CD4-positive, alpha-beta T cell treated with Interleukin-2 at 100 ng/mL for 4 hours (primary cell): ENCODE measurements at regions not wholly inside any gene's neighbourhood (a gene's known extent, or its start where the extent isn't known, plus 50 kb on each side); places are given as distances from the start of the nearest gene placed in this dataset.
"Not testable (repeated sequence)": the region's sequence is repeated elsewhere in the genome, so short reads cannot be mapped to it uniquely, and the experiment has no call there.

Source experiments
- DNase-seq: peaks from one replicate; pipeline ENCODE4 v3.0.0-alpha.2; 2020; ENCODE audit warnings: low spot score

DNA sequence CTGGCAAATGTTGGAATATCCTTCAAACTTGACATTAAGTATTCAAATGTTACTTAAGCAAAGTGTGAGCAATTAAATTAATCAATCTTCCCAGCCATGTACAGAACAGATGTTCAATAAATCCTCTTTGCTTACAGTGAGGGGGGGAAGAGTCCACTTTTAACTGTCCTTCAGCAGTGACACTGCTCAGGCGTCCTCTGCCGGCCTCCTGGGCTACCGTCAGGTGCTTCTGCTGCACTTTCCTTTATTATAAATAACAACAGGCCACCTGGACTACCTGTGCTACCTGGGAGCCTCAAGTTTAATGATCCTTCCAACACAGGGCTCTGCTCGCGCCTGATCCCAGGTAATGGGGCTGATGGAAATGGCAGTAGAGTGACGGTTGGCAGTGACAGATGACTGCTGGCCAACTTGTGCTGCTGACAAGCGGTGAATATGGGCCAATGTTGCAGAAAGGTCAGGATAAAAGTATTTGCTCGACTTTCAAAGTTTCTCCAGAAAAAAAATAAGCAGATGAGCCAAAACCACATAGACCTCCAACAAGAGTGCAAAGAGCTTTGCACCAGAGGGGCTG is 460.0 kb upstream of the ZNF507 start:
- DNase-seq = no peak

DNA sequence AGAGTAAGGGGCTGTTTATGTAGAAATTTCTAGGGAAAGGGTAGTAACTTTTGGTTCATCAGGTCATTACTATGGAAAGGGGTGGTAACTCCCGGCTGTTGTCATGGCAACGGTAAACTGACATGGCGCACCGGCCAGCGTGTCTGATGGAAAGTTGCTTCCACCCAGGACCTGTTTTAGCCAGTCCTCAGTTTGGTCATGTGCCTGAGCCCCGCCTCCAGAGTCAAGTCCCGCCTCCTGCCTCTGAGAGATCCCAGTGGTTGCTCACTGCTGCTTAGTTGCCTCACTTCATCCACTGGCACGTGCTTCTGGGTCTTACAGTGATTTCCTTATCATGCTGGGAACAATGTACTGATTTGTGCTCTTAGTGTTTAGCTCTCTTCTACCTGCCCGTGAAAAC is 455.2 kb upstream of the ZNF507 start:
- no peak for DNase-seq

DNA sequence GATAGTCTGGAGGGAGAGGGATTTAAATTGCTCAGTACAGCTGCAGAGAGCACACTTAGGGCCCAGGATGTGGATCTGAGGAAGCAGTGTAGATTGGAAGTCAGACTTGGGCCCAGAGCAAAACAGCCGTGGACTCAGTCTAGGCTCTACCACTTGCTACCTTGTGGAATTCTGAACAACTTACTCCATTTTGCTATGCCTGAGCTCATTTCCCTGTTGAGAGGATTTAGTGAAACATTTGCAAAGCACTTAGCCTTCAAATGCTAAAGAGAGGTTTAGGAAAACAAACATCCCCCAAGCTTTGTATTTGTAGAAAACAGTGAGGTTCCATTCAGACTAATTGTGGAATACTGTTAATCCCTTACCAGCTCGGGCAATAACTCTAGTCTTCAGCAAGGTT is 453.4 kb upstream of the ZNF507 start:
- DNase-seq = no peak

DNA sequence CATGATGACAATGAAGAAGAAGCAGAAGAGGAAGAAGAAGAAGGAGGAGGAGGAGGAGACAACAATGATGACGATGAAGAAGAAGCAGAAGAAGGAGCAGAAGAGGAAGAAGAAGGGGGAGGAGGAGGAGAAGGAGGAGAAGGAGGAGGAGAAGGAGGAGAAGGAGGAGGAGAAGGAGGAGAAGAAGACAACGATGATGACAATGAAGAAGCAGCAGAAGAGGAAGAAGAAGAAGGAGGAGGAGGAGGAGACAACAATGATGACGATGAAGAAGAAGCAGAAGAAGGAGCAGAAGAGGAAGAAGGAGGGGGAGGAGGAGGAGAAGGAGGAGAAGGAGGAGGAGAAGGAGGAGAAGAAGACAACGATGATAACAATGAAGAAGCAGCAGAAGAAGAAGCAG is 451.9 kb upstream of the ZNF507 start:
- not testable (repeated sequence) for DNase-seq

DNA sequence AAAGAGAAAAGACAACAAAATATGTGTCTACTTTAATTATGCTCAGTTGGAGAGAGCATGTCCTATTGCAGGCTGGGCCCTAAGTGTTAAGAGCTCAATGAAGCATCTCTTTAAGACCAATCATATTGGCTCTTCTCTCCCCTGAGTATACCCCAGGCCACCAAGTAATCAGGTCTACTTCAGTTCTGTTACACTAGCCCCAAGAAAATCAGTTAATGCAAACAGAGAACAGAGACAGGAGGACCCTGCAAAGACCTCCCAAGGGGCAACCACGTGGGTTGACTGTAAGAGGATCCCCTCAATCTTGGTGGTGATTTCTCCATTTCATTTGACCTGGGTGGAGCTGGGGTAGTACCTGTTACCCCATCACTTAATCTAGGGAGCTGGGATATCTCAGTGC is 451.0 kb upstream of the ZNF507 start:
- no peak for DNase-seq

DNA sequence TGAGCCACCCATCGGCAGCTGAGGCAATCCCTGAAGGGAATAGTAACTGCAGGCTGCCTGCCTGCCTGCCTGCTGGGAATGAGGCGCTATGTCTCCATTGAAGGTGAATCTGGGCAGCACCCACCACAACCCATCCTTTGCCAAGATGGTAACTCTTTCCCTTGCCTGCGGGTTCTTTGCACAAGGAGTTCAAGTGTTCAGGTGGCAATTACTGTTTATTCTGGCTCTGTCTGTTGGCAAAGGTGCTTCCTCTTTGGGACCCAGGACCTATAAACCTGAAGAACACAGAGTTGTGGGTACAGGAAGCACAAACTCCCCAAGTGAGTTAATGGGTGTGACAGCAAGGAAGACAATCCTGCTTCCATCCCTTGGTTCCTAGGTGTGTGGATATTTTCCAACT is 448.1 kb upstream of the ZNF507 start:
- DNase-seq = no peak

DNA sequence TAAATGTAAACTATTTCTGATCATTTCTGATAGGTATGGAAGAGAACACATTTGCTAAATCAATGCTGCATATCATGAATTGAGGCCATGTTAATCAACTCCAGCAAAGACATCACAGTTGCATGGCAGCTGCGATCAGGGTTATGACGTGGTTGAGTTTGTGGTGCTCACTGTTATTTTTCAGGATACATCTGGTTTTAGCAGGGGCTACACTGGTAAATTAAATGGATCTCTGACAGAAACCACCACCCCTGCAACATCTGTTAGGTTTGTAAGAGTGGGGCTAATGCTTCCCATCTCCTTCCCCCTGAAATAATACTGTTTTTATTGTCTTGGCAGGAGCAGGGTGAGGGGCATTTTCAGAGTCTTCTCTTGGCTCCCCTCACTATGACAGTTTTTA is 444.4 kb upstream of the ZNF507 start:
- DNase-seq = no peak

DNA sequence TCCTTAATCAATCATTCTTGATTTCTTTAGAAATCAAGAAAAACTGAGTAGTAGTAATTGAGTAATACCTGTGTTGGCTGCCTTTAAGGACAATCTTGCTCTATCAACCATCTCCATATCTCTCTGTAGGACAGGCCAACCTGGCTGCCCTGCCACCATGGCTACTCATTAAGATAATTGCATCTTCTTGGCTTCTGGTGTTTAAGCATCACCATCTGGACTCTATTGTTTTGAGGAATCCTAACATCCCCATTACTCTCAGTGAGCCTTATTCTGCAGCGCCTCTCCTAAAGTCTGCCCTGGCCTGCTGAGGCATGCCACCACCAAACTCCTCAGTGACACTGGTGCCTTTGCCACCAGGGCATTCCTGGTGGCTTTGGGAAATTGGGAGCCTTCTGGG is 442.6 kb upstream of the ZNF507 start:
- no peak for DNase-seq

DNA sequence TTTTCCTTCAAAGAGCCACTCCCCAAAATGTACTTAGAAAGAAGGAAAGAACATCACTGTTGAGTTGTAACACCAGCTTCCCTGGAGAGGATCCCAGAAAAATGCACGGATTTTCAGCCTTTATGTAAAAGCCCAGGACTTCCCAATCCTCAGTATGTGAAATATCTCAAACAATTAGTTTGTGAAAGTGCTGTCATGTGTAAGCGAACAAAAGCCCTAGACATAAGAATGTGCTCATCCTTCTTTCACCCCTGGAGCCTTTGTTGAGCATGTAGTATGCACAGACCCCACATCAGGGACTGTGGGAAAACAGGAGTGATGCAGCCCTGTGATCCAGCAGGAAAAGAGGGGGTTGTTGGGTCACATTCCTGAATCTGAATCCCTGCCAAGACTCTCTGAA is 441.4 kb upstream of the ZNF507 start:
- DNase-seq = no peak

DNA sequence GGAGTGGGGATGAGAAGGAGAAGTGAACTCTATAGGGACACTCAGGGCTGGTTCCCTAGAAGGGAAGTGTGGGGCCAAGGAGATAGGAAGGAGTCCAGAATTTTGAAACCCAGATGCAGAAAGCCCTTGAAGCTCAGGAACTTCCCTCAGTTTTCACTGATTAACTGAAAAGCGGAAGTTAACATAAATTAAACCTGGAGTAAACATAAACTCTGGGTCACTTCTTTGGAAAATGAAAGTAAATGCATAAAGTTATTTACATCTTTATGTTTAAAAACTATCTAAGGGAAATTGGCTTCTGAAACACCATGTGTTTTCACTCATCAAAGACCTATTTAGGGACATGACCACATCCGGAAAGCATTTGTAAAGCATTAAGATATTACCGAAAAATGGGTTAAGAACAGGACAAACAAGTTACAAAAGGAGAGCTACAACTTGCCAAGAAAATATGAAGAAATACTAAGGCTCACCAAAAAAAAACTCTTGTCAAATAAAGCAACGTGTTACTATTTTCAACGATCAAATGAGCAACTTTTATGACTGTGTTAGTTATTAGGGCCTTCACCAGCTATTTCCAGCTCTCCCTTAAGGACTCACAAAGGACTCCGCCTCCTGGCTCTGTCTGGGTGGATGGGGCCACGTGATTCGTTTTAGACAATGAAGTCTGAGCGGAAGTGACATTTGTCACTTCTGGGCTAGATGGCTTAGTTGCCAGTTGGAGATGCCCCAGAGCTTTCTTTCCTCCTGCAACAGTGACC is 439.1 kb upstream of the ZNF507 start:
- DNase-seq = no peak

DNA sequence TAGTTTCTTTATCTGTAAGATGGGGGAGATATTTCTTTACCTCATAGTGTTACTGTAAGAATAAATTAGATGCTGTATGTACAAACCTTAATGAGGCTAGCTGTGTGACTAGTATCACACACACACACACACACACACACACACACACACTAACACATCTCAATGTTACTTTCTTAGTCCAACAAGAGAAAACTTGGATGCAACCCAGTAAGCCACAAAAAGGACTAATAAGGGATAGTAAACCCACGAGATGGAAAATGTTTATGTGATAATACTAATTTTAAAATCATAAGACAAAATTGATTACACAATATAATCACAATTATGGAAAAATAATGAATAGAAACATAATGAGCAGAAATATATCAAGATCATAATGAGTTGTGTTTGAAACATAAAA is 437.7 kb upstream of the ZNF507 start:
- no peak for DNase-seq

DNA sequence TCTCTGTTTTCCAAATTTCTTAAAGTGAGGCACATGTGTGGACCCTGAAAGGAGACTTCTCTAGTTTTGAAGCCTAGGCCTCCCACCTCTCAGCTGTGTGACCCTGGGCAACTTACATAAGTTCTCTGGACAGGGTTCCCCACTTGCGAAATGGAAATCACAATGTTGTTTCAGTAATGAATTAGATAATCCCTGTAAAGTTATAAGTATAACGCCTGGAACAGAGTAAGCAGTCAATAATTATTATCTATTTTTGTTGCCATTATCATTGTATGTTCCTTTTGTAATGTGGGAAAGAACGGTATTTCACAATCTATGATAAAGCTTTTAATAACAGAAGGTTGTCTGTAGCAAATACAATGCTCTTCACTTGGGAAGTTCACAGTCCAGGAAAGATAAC is 437.3 kb upstream of the ZNF507 start:
- no peak for DNase-seq

DNA sequence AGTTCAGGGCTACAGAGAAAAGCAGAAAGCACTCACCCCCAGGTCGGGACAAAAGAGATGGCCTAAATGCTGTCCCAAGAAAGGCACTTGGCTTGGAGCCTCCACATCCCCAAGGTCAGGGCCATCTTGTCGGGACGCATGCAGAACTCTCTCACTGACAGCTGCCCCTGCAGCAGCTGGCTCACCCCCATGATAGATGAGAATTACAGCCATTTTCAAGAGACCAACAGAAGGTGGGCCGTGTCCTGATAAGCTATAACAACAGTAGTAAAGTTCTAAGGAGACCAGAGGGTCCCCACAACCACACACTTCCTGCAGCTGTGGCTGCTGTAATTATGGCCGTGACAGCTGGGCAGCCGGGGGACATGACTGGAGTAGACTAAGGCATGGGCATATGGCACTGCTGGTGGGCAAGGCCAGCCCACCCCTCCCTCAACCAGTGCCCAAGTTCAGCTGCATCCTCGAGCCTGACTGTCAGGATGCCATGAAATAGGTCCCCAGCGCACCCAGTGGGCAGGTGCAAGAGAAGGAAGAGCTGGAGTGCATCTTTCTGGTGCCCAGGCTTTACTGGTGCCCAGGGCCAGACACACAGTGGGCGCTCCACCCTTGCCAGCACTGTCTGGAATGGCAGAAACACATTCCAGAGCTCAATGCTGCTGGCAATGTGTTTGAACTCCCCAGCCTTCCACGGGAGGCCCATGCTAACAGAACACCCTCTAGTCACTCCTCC is 436.7 kb upstream of the ZNF507 start:
- no peak for DNase-seq

DNA sequence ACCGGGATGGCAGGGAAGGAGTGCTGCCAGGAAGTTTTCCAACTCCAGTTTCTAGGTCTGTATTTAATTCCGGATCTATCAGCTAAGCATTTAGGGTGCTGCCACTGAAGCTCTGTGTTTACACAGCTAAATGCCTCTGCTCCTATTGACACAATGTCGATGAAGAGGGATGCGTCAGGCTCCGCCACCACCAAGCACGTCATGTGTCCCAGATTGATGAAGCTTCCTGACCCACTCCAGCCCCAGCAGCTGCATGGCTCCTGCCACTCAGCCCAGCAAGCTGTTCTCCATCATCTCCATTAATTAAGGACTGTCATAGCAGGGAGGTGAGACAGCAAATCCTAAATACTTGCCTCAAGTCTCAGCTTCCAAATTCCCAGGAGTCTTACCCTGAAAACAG is 435.2 kb upstream of the ZNF507 start:
- no peak for DNase-seq

DNA sequence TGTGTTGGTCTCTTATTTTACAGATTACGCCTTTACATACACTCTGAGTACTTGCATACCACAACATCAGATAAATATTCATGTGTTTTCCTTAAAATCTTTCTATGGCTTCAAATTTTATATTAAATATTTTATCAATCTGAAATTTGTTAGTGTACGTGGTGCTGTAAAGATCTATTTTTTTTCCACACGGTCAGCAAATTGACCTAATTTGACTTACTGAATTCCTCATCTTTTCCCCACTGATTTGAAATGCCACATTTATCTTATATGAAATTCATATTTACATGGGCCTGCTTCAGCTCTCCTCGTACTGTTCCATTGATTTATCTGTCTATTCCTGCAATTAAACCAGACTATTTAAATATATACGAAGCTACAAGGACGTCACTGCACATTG is 433.8 kb upstream of the ZNF507 start:
- DNase-seq = no peak

DNA sequence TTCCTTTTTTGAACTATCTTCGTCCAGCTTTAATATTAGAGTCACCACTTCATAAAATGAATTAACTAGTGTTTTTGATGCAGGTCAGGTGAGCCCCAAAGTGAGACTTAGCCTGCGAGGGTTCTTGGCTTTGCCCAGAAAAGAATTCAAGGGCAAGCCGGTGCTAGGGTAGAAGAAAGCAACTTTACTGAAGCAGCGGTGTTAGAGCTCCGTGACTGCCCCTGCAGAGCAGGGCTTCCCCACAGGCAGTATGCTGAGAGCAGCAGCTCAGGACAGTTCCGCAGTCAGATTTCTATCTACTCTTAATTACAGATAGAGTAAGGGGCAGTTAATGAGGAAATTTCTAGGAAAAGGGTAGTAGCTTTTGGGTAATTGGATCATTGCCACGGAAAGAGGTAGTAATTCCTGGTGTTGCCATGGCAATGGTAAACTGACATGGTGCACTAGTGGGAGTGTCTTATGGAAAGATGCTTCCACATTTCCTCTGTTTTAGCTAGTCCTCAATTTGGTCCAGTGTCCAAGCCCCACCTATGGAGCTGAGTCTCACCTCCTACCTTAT is 432.2 kb upstream of the ZNF507 start:
- no peak for DNase-seq

DNA sequence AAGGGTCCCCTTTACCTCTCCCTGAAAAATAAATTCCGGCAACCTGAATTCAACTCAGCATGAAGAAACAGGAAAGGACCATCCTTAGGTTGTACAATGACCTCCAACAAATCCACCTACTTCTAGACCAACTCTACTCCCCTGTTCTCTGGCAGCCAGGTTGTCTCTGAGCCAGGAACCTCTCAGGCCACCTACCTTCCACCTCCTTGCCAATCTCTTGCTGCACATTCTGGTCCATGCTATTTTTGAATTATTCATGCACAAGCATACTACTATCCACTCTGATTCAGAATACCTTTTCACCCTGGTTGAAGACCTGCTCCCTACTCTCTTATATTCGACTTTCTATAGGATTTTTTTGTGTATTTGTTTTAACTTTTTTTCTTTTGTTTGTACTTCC is 415.0 kb upstream of the ZNF507 start:
- DNase-seq = no peak

DNA sequence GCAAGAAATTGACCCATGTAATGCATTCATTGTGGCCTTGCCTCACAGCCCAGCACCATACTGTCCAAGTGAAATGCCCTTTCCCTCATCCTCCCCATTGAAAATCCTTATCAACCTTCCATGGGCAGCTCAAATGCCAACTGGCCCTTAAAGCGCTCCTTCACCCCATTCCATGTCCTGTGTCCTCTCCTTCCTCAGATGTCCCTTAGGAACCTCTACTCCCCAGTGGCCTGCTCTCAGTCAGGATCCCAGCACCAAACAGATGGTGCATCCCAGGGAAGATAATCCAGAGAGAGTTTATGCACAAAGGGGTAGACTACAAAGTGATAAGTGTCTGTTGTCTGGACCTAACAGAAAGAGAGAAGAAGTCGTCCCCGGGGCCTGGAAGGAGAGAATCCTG is 407.4 kb upstream of the ZNF507 start:
- no peak for DNase-seq

DNA sequence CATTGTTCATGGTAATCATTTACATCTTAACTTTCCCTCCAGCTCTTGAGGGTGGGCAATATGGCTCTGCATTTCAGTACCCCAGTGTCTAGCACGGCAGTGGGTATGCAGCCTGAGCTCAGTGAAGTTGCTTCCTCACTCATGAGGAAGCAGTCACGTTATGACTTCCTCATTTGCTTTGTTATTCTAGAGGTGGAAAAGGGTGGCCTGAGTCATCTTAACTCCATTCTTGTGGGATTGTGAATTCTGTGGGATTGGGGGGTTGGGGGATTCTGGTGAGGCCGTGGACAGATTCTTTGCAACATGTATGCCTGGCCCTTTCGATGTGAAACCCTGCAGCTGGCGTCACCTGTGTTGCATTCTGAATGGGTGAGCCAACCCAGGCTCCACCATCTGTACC is 406.7 kb upstream of the ZNF507 start:
- DNase-seq = no peak

DNA sequence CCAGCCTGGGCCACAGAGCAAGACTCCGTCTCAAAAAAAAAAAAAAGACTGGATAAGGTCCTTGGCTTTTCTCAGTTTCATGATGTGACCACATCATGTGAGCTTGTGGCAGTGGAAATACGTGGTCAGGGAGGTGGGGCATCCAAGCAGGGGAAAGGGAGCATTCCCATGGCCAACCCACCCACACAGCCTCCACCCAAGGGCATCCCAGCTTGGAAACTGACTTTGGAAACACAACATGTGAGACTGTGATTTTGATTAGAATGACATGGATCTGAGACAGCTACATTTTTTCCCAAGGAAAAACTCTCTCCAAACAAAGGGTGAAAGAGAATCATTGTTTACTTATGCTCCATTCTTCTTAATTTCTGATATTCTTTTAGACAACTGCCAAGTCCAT is 405.0 kb upstream of the ZNF507 start:
- no peak for DNase-seq

DNA sequence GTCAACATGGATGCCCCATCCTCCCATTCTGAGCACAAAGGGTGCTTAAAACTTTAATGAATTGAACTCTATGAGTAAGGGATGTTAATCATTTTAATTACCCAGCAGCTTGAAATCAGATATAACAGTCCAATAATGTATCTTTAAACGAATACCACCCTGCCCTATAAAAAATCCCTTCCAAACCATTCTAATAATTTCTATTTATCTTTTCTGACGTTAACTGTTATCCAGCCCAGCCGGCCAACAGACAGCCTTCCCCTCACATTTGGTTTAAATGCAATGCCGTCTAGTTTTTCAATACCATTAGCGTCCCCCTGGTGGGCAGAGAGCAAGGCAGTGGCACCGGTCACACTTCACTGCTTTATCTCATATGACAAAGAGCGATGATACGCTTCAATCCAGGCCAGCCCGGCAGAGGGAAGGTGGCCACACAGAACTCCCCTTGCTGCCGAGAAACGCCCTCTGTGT is 402.2 kb upstream of the ZNF507 start:
- DNase-seq = no peak

DNA sequence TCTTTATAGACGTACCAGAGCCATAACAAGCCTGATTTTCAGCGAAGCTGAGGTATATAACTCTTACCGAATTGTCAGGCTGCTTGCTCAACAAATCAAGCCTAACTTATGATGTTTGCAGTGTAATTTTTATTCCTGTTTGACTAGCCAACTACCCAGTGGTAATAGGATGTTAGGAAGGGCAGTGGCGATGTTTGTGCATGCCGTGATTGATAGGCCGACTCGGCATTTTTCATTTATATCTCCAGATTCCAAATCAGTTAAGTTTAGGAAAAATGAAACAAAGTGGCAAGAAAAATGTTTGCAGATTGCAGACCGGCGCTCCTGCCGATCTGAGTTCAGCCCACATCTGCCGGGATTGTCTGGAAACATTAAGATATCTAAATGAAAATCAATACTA is 401.6 kb upstream of the ZNF507 start:
- DNase-seq = no peak

DNA sequence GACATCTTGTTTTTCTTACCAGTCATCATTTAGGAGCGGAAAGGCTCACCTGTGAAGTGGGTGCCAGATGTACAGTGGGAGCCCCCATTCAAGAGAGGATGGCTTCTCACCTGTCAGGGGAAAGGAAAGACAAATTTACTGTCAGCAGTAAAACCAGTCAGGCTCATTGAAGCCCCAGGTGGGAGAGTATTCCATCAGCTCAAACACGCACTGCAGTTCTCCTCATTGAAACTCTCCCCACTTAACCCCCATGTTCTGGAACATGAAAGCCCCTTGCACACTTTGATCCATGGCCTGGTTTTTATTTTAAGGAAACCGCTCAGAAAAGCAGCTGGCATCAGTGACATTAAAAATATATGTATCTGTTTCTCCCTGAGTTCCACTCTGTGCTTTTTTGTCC is 401.1 kb upstream of the ZNF507 start:
- no peak for DNase-seq
